ENCODE measurements at regions not wholly inside any gene's neighbourhood (a gene's known extent, or its start where the extent isn't known, plus 50 kb on each side); places are given as distances from the start of the nearest gene placed in this dataset.

GRCh38 chr1:213331631-213332175, 280.7 kb downstream of the RPS6KC1 start:
- Histone ChIP-seq H3K27ac (ENCODE audit: low read depth in 2 of 2, low read length in 2 of 2) (no peak overlapping the region), H3K9me3 (ENCODE audit: control insufficient read depth in 2 of 3, insufficient read depth in 1 of 3, low read length in 3 of 3) (no peaks in the 10 kb centered on the region), H3K27me3 (ENCODE audit: control insufficient read depth, insufficient read depth, low read length) (no peaks in the 10 kb centered on the region), H3K9ac (ENCODE audit: low read length in 3 of 3) (no peak overlapping the region), H3K4me1 (ENCODE audit: control insufficient read depth in 2 of 3, insufficient read depth in 2 of 3, low read depth in 1 of 3, low read length in 3 of 3) (no peaks in the 10 kb centered on the region), H3K36me3 (ENCODE audit: control insufficient read depth in 2 of 3, insufficient read depth in 3 of 3, low read length in 3 of 3) (no peaks in the 10 kb centered on the region), H3K4me3 (ENCODE audit: low read length in 3 of 3) (no peak overlapping the region)
- no peak for TF ChIP-seq CTCF (IDR thresholded peaks at IDR 0.05; ENCODE audit: borderline replicate concordance, extremely low read depth, insufficient read depth)
- DNase-seq (no peak), FAIRE-seq (no peak)
- intact Hi-C loops (cut with DNase I): no loop called here

GRCh38 chr1:213332491-213332890, 281.4 kb downstream of the RPS6KC1 start:
- TF ChIP-seq CTCF (IDR thresholded peaks at IDR 0.05; ENCODE audit: borderline replicate concordance, extremely low read depth, insufficient read depth): no peak
- intact Hi-C loops (cut with DNase I): no loop called here
- Histone ChIP-seq H3K9ac (ENCODE audit: low read length in 3 of 3) (no peak overlapping the region), H3K4me1 (ENCODE audit: control insufficient read depth in 2 of 3, insufficient read depth in 2 of 3, low read depth in 1 of 3, low read length in 3 of 3) (no peaks in the 10 kb centered on the region), H3K4me3 (ENCODE audit: low read length in 3 of 3) (no peak overlapping the region), H3K27ac (ENCODE audit: low read depth in 2 of 2, low read length in 2 of 2) (no peak overlapping the region), H3K9me3 (ENCODE audit: control insufficient read depth in 2 of 3, insufficient read depth in 1 of 3, low read length in 3 of 3) (no peaks in the 10 kb centered on the region), H3K36me3 (ENCODE audit: control insufficient read depth in 2 of 3, insufficient read depth in 3 of 3, low read length in 3 of 3) (no peaks in the 10 kb centered on the region), H3K27me3 (ENCODE audit: control insufficient read depth, insufficient read depth, low read length) (no peaks in the 10 kb centered on the region)
- DNase-seq (no peak), FAIRE-seq (no peak)

- no peaks in the 10 kb centered on the region for H3K9me3 ChIP-seq (ENCODE audit: control insufficient read depth in 2 of 3, insufficient read depth in 1 of 3, low read length in 3 of 3)
- no peaks in the 10 kb centered on the region for H3K36me3 ChIP-seq (ENCODE audit: control insufficient read depth in 2 of 3, insufficient read depth in 3 of 3, low read length in 3 of 3)
- no peak overlapping the region for H3K27ac ChIP-seq (ENCODE audit: low read depth in 2 of 2, low read length in 2 of 2)
- H3K27me3 ChIP-seq (ENCODE audit: control insufficient read depth, insufficient read depth, low read length): no peaks in the 10 kb centered on the region
- no peak overlapping the region for H3K4me3 ChIP-seq (ENCODE audit: low read length in 3 of 3)
- FAIRE-seq (no peak), DNase-seq (no peak)
- no peak for TF ChIP-seq CTCF (IDR thresholded peaks at IDR 0.05; ENCODE audit: borderline replicate concordance, extremely low read depth, insufficient read depth)
- no peak overlapping the region for H3K9ac ChIP-seq (ENCODE audit: low read length in 3 of 3)
- no peaks in the 10 kb centered on the region for H3K4me1 ChIP-seq (ENCODE audit: control insufficient read depth in 2 of 3, insufficient read depth in 2 of 3, low read depth in 1 of 3, low read length in 3 of 3)
- intact Hi-C loops (cut with DNase I): no loop called here
Measured at GRCh38 chr1:213333121-213333520, 282.1 kb downstream of the RPS6KC1 start.

GRCh38 chr1:213335084-213335483, 284.0 kb downstream of the RPS6KC1 start:
- no peak overlapping the region for H3K9ac ChIP-seq (ENCODE audit: low read length in 3 of 3)
- no peaks in the 10 kb centered on the region for H3K4me1 ChIP-seq (ENCODE audit: control insufficient read depth in 2 of 3, insufficient read depth in 2 of 3, low read depth in 1 of 3, low read length in 3 of 3)
- FAIRE-seq (no peak), DNase-seq (no peak)
- no peak overlapping the region for H3K4me3 ChIP-seq (ENCODE audit: low read length in 3 of 3)
- no peaks in the 10 kb centered on the region for H3K27me3 ChIP-seq (ENCODE audit: control insufficient read depth, insufficient read depth, low read length)
- intact Hi-C loops (cut with DNase I): no loop called here
- TF ChIP-seq CTCF (IDR thresholded peaks at IDR 0.05; ENCODE audit: borderline replicate concordance, extremely low read depth, insufficient read depth): no peak
- H3K9me3 ChIP-seq (ENCODE audit: control insufficient read depth in 2 of 3, insufficient read depth in 1 of 3, low read length in 3 of 3): no peaks in the 10 kb centered on the region
- H3K36me3 ChIP-seq (ENCODE audit: control insufficient read depth in 2 of 3, insufficient read depth in 3 of 3, low read length in 3 of 3): no peaks in the 10 kb centered on the region
- no peak overlapping the region for H3K27ac ChIP-seq (ENCODE audit: low read depth in 2 of 2, low read length in 2 of 2)

Data from kidney (tissue), 13 donors.